NT2/D1 (cell line): ENCODE measurements at regions not wholly inside any gene's neighbourhood (a gene's known extent, or its start where the extent isn't known, plus 50 kb on each side); places are given as distances from the start of the nearest gene placed in this dataset.

Source experiments
- SUZ12 ChIP-seq: IDR thresholded peaks from 2 replicates; pipeline ENCODE4 v1.6.1; 2011; ENCODE audit not compliant: insufficient read length, insufficient read depth; ENCODE audit errors: extremely low read depth
- YY1 ChIP-seq: IDR thresholded peaks from 2 replicates; pipeline ENCODE4 v1.6.1; 2011; ENCODE audit not compliant: insufficient read length, insufficient read depth
- ZNF274 ChIP-seq: IDR thresholded peaks from 2 replicates; pipeline ENCODE4 v1.6.1; 2011; ENCODE audit warnings: mild to moderate bottlenecking, low read depth, low read length

DNA sequence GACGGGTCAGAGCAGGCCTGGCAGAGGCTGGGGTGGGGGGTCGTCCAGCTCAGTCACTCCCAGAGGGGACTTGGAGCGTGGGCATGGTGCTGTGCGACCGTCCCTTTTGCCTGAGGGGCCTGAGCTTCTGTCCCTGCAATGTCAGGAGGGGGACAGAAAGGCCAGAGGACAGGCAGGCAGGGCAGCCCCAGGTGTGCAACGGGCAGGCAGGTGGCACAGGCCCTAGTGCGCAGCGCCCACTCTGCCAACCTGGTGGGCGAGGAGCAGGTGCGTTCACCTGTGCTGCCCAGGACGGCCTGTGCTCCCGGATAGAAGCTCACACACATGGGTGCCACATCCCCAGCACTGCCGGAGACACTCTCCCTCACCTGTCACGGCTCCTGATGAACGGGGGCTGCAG, 78.7 kb upstream of the SLCO4A1 start:
- TF ChIP-seq YY1 (no peak), SUZ12 (no peak), ZNF274 (no peak)
